SK-N-SH (cell line): ENCODE measurements at regions not wholly inside any gene's neighbourhood (a gene's known extent, or its start where the extent isn't known, plus 50 kb on each side); places are given as distances from the start of the nearest gene placed in this dataset.

Experiments used
- CTCF ChIA-PET: fragments of 300-600, 350-600 bp; formaldehyde crosslinking; extraction: SDS; loops from one replicate; lab custom pipeline; 2021; lab: Yijun Ruan, JAX
- POLR2A ChIA-PET: fragments of 350-600 bp; sonication (Branson Sonifier 250); formaldehyde crosslinking; extraction: SDS; loops from one replicate; lab custom pipeline; 2020; ENCODE audit warnings: antibody characterized with exemption, inconsistent platforms; lab: Yijun Ruan, JAX
- DNase-seq: peaks from one replicate; pipeline ENCODE4 v3.0.0; 2012
- H2AFZ ChIP-seq: fragments of 200-600 bp; sonication (generic); 2 replicates; pipeline ENCODE4 v1.8.1; 2016; ENCODE audit warnings: antibody characterized with exemption, mild to moderate bottlenecking, low read depth
- H3F3A ChIP-seq: fragments of 200-600 bp; sonication (generic); replicated peaks from 2 replicates; pipeline ENCODE3; 2016; ENCODE audit warnings: antibody characterized with exemption, mild to moderate bottlenecking; ENCODE audit not compliant: insufficient read depth
- H3K27ac ChIP-seq, 2 experiments: fragments of 200-500 bp in 1 of 2; fragments of 200-600 bp in 1 of 2; sonication (Bioruptor generic) in 1 of 2; sonication (generic), shearing (Covaris generic) in 1 of 2; 2 replicates each; pipeline versions ENCODE4 v1.5.1 to v1.6.1; 2014 to 2016; ENCODE audit warnings: low read depth in 2 of 2, inconsistent platforms in 1 of 2, low read length in 1 of 2, mild to moderate bottlenecking in 1 of 2, mixed read lengths in 1 of 2
- H3K27me3 ChIP-seq: fragments of 200-600 bp; sonication (generic), shearing (Covaris generic); 2 replicates; pipeline ENCODE4 v1.6.1; 2016; ENCODE audit warnings: mixed run types; ENCODE audit not compliant: insufficient read depth
- H3K36me3 ChIP-seq, 2 experiments: fragments of 200-500 bp in 1 of 2; fragments of 200-600 bp in 1 of 2; sonication (Bioruptor generic) in 1 of 2; sonication (generic) in 1 of 2; replicated peaks in 1 of 2; 2 replicates each; pipeline versions ENCODE3 to v1.5.1; 2014 to 2016; ENCODE audit warnings: low read length in 1 of 2, mild to moderate bottlenecking in 1 of 2; ENCODE audit not compliant: insufficient read depth in 2 of 2, control insufficient read depth in 1 of 2
- H3K4me1 ChIP-seq, 2 experiments: fragments of 200-500 bp in 1 of 2; fragments of 200-600 bp in 1 of 2; sonication (Bioruptor generic) in 1 of 2; sonication (generic), shearing (Covaris generic) in 1 of 2; 2 replicates each; pipeline versions ENCODE4 v1.5.1 to v1.6.1; 2014 to 2016; ENCODE audit warnings: low read depth in 1 of 2, low read length in 1 of 2, mixed run types in 1 of 2; ENCODE audit not compliant: insufficient read depth in 2 of 2, control insufficient read depth in 1 of 2
- H3K4me2 ChIP-seq: fragments of 200-600 bp; sonication (generic), shearing (Covaris generic); 2 replicates; pipeline ENCODE4 v1.6.1; 2017; ENCODE audit warnings: mixed run types
- H3K4me3 ChIP-seq, 2 experiments: fragments of 200-500 bp in 1 of 2; fragments of 200-600 bp in 1 of 2; sonication (Bioruptor generic) in 1 of 2; sonication (generic), shearing (Covaris generic) in 1 of 2; 2 replicates each; pipeline versions ENCODE4 v1.5.1 to v1.8.1; 2014 to 2016; ENCODE audit warnings: low read depth in 2 of 2, inconsistent platforms in 1 of 2, low read length in 1 of 2, mild to moderate bottlenecking in 1 of 2, mixed read lengths in 1 of 2, moderate library complexity in 1 of 2
- H3K79me2 ChIP-seq: fragments of 200-600 bp; sonication (generic); 2 replicates; pipeline ENCODE4 v1.8.1; 2017; ENCODE audit warnings: mild to moderate bottlenecking; ENCODE audit not compliant: insufficient read depth
- H3K9ac ChIP-seq: fragments of 200-600 bp; sonication (generic); 2 replicates; pipeline ENCODE4 v1.6.1; 2017; ENCODE audit warnings: mixed run types
- H3K9me2 ChIP-seq: fragments of 200-600 bp; sonication (generic); 2 replicates; pipeline ENCODE4 v1.6.1; 2017; ENCODE audit warnings: mixed run types
- H3K9me3 ChIP-seq: fragments of 200-600 bp; sonication (generic); 2 replicates; pipeline ENCODE4 v1.6.1; 2017; ENCODE audit warnings: mixed run types, mild to moderate bottlenecking, moderate library complexity
- H4K20me1 ChIP-seq: fragments of 200-600 bp; sonication (generic); 2 replicates; pipeline ENCODE4 v1.6.1; 2017; ENCODE audit warnings: mild to moderate bottlenecking, mixed run types; ENCODE audit not compliant: insufficient read depth
- CTCF ChIP-seq: fragments of 200-600 bp; sonication (generic); IDR thresholded peaks from 2 replicates; pipeline ENCODE4 v1.6.1; 2017; ENCODE audit warnings: antibody characterized with exemption, mild to moderate bottlenecking, moderate library complexity
- EP300 ChIP-seq, 2 experiments: IDR thresholded peaks; 2 replicates each; pipeline versions ENCODE4 v1.4.0 to v1.6.1; 2012; ENCODE audit warnings: borderline replicate concordance in 1 of 2, low read depth in 1 of 2, low read length in 1 of 2
- GABPA ChIP-seq: IDR thresholded peaks from 2 replicates; pipeline ENCODE4 v1.4.0; 2012; ENCODE audit warnings: low read depth, mild to moderate bottlenecking
- JUND ChIP-seq: IDR thresholded peaks from 2 replicates; pipeline ENCODE4 v1.4.0; 2012
- MXI1 ChIP-seq: IDR thresholded peaks from 2 replicates; pipeline ENCODE4 v1.6.1; 2012; ENCODE audit warnings: mild to moderate bottlenecking, low read depth, low read length, improper control_type of control experiment
- NRF1 ChIP-seq: IDR thresholded peaks from 2 replicates; pipeline ENCODE4 v1.6.1; 2012; ENCODE audit warnings: low read depth, mild to moderate bottlenecking, low read length
- PBX3 ChIP-seq: IDR thresholded peaks from 2 replicates; pipeline ENCODE4; 2012
- POLR2AphosphoS5 ChIP-seq: IDR thresholded peaks from 2 replicates; pipeline ENCODE4 v1.6.1; 2012; ENCODE audit warnings: low read depth, low read length
- REST ChIP-seq: IDR thresholded peaks from 2 replicates; pipeline ENCODE4 v1.6.1; 2012; ENCODE audit warnings: mild to moderate bottlenecking, low read depth, low read length, moderate library complexity
- RFX5 ChIP-seq: IDR thresholded peaks from 2 replicates; pipeline ENCODE4 v1.6.1; 2012; ENCODE audit warnings: mild to moderate bottlenecking, improper control_type of control experiment, low read length
- RXRA ChIP-seq: IDR thresholded peaks from 2 replicates; pipeline ENCODE4 v1.4.0; 2012; ENCODE audit warnings: low read depth, mild to moderate bottlenecking, borderline replicate concordance
- TAF1 ChIP-seq: IDR thresholded peaks from 2 replicates; pipeline ENCODE4 v1.6.1; 2012; ENCODE audit warnings: low read depth, mild to moderate bottlenecking, low read length, moderate library complexity, borderline replicate concordance
- TCF12 ChIP-seq: IDR thresholded peaks from 2 replicates; pipeline ENCODE4 v1.4.0; 2012
- TEAD4 ChIP-seq: IDR thresholded peaks from 2 replicates; pipeline ENCODE4 v1.4.0; 2012; ENCODE audit warnings: mild to moderate bottlenecking, borderline replicate concordance; ENCODE audit not compliant: insufficient read depth
- WGBS: methylation state at CpG from one replicate; pipeline ENCODE4 v1.1.6; 2017; ENCODE audit warnings: low lambda C conversion rate; 5-methylcytosine and 5-hydroxymethylcytosine counted together
- TF ChIP-seq, protein P1 (sequence below): IDR thresholded peaks from 2 replicates; pipeline ENCODE4 v1.4.0; 2012; ENCODE audit warnings: low read depth, borderline replicate concordance

DNA sequence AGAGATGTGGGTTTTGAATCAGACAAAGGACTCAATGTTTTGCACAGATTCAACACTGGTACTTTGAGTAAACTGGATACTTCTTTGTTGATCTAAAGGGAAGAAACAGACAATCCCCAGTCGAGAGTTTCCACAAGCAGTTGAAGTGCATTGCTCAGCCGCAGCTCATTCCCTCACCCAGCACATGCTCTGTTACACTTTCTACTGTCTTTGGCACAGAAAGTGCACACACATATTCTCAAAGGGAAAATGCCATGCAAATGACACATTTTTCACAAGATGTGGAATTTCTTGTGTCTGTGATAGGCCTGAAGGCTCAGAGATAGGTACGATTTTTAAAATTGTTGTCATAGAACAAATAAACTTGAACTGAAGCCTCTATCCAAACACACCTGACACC lies 258.9 kb upstream of the TRIB2 start:
- Histone ChIP-seq H3K36me3 (no peaks in the 10 kb centered on the region), H3K4me1 (peaks cover 2 to 6% of the 10 kb centered on the region in 2 experiments; a peak in 3 of 4 replicates), H3K79me2 (no peaks in the 10 kb centered on the region), H3K4me2 (no peak overlapping the region), H3K27ac (no peak overlapping the region), H3K9ac (no peak overlapping the region), H3K4me3 (no peak overlapping the region), H3K27me3 (no peaks in the 10 kb centered on the region), H2AFZ (no peak overlapping the region), H3F3A (no peaks in the 10 kb centered on the region), H3K9me2 (no peaks in the 10 kb centered on the region), H4K20me1 (no peaks in the 10 kb centered on the region), H3K9me3 (no peaks in the 10 kb centered on the region)
- WGBS, result 87% methylated on average over 3 of the region's 3 CpGs
- ChIA-PET POLR2A (interaction anchor here (0.5 kb wide), 1 partner anchor 253 kb away, joined by 3 read pairs; no protein-coding TSS in a partner anchor), CTCF (no interaction called here)
- no peak for DNase-seq
- TF ChIP-seq TCF12, result no peak
- TF ChIP-seq GABPA, result no peak
- TF ChIP-seq JUND, result no peak
- no peak for TF ChIP-seq POLR2AphosphoS5
- TF ChIP-seq RXRA, result no peak
- no peak for TF ChIP-seq TAF1
- TF ChIP-seq REST, result no peak
- TF ChIP-seq RFX5, result no peak
- TF ChIP-seq CTCF, result no peak
- no peak for TF ChIP-seq TEAD4
- TF ChIP-seq, protein P1, sequence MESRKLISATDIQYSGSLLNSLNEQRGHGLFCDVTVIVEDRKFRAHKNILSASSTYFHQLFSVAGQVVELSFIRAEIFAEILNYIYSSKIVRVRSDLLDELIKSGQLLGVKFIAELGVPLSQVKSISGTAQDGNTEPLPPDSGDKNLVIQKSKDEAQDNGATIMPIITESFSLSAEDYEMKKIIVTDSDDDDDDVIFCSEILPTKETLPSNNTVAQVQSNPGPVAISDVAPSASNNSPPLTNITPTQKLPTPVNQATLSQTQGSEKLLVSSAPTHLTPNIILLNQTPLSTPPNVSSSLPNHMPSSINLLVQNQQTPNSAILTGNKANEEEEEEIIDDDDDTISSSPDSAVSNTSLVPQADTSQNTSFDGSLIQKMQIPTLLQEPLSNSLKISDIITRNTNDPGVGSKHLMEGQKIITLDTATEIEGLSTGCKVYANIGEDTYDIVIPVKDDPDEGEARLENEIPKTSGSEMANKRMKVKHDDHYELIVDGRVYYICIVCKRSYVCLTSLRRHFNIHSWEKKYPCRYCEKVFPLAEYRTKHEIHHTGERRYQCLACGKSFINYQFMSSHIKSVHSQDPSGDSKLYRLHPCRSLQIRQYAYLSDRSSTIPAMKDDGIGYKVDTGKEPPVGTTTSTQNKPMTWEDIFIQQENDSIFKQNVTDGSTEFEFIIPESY, result no peak
- TF ChIP-seq MXI1, result no peak
- TF ChIP-seq NRF1, result no peak
- TF ChIP-seq PBX3, result no peak
- no peak for TF ChIP-seq EP300 (IDR thresholded peaks at IDR 0.05; ENCODE audit: borderline replicate concordance in 1 of 2, low read depth in 1 of 2, low read length in 1 of 2)
